ENCODE measurements at regions not wholly inside any gene's neighbourhood (a gene's known extent, or its start where the extent isn't known, plus 50 kb on each side); places are given as distances from the start of the nearest gene placed in this dataset.

DNA sequence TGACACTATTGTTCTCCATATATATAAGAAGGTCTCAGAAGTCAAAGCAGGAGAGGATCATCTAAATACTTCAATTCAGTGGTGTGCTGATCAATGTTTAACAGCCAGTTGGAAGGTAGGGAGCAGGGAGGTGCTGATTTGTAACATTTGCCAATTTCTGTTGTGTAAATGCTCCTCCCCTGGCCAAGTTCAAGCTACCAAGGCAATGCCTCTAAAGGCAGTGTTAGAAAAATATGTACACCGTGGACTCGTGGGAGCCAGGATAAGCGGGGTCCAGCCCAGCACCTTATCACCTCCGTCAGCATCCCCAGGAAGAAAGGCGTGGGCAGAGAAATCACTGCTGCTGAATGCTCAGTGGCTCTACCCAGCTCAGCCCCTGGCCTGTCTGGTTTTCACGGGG, 75.3 kb upstream of the COX10 start:
- no peak overlapping the region for H3K27ac ChIP-seq (ENCODE audit: low read length in 2 of 2)
- DNase-seq, result no peak
- no peak for ATAC-seq (ENCODE audit: low read depth)
- H4K20me1 ChIP-seq (ENCODE audit: control insufficient read depth, insufficient read depth, low read length, poor library complexity, severe bottlenecking), result no peaks in the 10 kb centered on the region
- H3K4me1 ChIP-seq (ENCODE audit: control insufficient read depth in 2 of 2, insufficient read depth in 2 of 2, low read length in 2 of 2), result no peaks in the 10 kb centered on the region
- ChIA-PET POLR2A (no interaction called here), CTCF (no interaction called here)
- no peak overlapping the region for H3K4me3 Mint-ChIP-seq
- H2AFZ ChIP-seq (ENCODE audit: insufficient read depth, low read depth, low read length, poor library complexity, severe bottlenecking), result no peak overlapping the region
- no peak overlapping the region for H3K4me2 ChIP-seq (replicated peaks; ENCODE audit: low read depth, low read length, poor library complexity, severe bottlenecking)
- no peaks in the 10 kb centered on the region for H3K79me2 ChIP-seq (ENCODE audit: control insufficient read depth, insufficient read depth, low read length)
- no peak overlapping the region for H3K4me3 ChIP-seq (ENCODE audit: control extremely low read depth in 1 of 5, extremely low read depth in 1 of 5, insufficient read depth in 1 of 5, low read depth in 2 of 5, low read length in 4 of 5)
- no peak overlapping the region for H3K9ac ChIP-seq (ENCODE audit: low read length)
- H3K27ac Mint-ChIP-seq, result no peak overlapping the region
- H3K36me3 ChIP-seq (replicated peaks in 1 of 2; ENCODE audit: control extremely low read depth in 1 of 2, control insufficient read depth in 1 of 2, extremely low read depth in 1 of 2, insufficient read depth in 2 of 2, low read length in 1 of 2), result no peaks in the 10 kb centered on the region
- H3K9me3 Mint-ChIP-seq (ENCODE audit: insufficient read depth), result no peaks in the 10 kb centered on the region
- no peaks in the 10 kb centered on the region for H3K27me3 Mint-ChIP-seq
- H3K9me3 ChIP-seq (ENCODE audit: control extremely low read depth in 1 of 3, control insufficient read depth in 2 of 3, insufficient read depth in 1 of 3, low read length in 2 of 3), result no peaks in the 10 kb centered on the region
- intact Hi-C loops (cut with micrococcal nuclease), result no loop called here
- WGBS (ENCODE audit: insufficient coverage), result 98% methylated on average over 5 of the region's 6 CpGs
- H3K27me3 ChIP-seq (replicated peaks in 1 of 4; ENCODE audit: control extremely low read depth in 1 of 4, control insufficient read depth in 3 of 4, insufficient read depth in 4 of 4, low read length in 3 of 4), result no peaks in the 10 kb centered on the region
- TF ChIP-seq, protein P1, sequence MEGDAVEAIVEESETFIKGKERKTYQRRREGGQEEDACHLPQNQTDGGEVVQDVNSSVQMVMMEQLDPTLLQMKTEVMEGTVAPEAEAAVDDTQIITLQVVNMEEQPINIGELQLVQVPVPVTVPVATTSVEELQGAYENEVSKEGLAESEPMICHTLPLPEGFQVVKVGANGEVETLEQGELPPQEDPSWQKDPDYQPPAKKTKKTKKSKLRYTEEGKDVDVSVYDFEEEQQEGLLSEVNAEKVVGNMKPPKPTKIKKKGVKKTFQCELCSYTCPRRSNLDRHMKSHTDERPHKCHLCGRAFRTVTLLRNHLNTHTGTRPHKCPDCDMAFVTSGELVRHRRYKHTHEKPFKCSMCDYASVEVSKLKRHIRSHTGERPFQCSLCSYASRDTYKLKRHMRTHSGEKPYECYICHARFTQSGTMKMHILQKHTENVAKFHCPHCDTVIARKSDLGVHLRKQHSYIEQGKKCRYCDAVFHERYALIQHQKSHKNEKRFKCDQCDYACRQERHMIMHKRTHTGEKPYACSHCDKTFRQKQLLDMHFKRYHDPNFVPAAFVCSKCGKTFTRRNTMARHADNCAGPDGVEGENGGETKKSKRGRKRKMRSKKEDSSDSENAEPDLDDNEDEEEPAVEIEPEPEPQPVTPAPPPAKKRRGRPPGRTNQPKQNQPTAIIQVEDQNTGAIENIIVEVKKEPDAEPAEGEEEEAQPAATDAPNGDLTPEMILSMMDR (IDR thresholded peaks at IDR 0.05), result no peak
- no peak for TF ChIP-seq EZH2 (IDR thresholded peaks at IDR 0.05; ENCODE audit: borderline replicate concordance, insufficient read depth, low read depth, low read length, poor library complexity, severe bottlenecking)
- H3K4me1 Mint-ChIP-seq, result peaks cover 5% of the 10 kb centered on the region

DNA sequence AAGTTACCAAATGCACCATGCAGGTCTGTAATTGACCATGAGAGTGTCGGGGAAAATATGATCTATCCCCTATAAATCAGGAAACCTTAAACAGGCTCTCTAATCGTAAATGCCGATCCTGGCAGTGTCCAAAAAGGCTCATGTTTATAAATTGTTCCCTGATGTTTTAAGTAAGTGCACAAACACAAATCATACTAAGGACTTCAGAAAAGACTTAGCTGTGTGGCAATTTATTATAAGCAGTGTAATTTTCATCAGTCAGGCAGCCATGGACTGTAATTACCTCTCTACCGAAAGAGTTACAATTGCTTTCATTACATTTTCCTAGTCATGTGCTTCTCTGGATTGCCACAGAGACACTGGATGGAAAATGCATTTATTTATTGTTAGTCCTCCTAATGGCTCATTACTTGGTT, 73.4 kb upstream of the COX10 start:
- peaks cover 4% of the 10 kb centered on the region for H3K9me3 Mint-ChIP-seq (ENCODE audit: insufficient read depth)
- intact Hi-C loops (cut with micrococcal nuclease), result no loop called here
- H3K4me2 ChIP-seq (replicated peaks; ENCODE audit: low read depth, low read length, poor library complexity, severe bottlenecking), result no peak overlapping the region
- WGBS (ENCODE audit: insufficient coverage), result no CpG with 5 or more reads among the region's 4 CpGs
- H3K36me3 ChIP-seq (replicated peaks in 1 of 2; ENCODE audit: control extremely low read depth in 1 of 2, control insufficient read depth in 1 of 2, extremely low read depth in 1 of 2, insufficient read depth in 2 of 2, low read length in 1 of 2), result no peaks in the 10 kb centered on the region
- H3K9ac ChIP-seq (ENCODE audit: low read length), result no peak overlapping the region
- no peaks in the 10 kb centered on the region for H3K4me1 ChIP-seq (ENCODE audit: control insufficient read depth in 2 of 2, insufficient read depth in 2 of 2, low read length in 2 of 2)
- ATAC-seq (ENCODE audit: low read depth), result no peak
- DNase-seq, result no peak
- no peak overlapping the region for H3K4me3 Mint-ChIP-seq
- ChIA-PET POLR2A (no interaction called here), CTCF (no interaction called here)
- peaks cover 5% of the 10 kb centered on the region for H3K4me1 Mint-ChIP-seq
- no peaks in the 10 kb centered on the region for H3K27me3 Mint-ChIP-seq
- H3K27ac ChIP-seq (ENCODE audit: low read length in 2 of 2), result no peak overlapping the region
- no peaks in the 10 kb centered on the region for H3K27me3 ChIP-seq (replicated peaks in 1 of 4; ENCODE audit: control extremely low read depth in 1 of 4, control insufficient read depth in 3 of 4, insufficient read depth in 4 of 4, low read length in 3 of 4)
- no peak overlapping the region for H3K27ac Mint-ChIP-seq
- H2AFZ ChIP-seq (ENCODE audit: insufficient read depth, low read depth, low read length, poor library complexity, severe bottlenecking), result no peak overlapping the region
- TF ChIP-seq EZH2 (IDR thresholded peaks at IDR 0.05; ENCODE audit: borderline replicate concordance, insufficient read depth, low read depth, low read length, poor library complexity, severe bottlenecking), result no peak
- TF ChIP-seq, protein P1 (IDR thresholded peaks at IDR 0.05), result no peak
- no peaks in the 10 kb centered on the region for H3K9me3 ChIP-seq (ENCODE audit: control extremely low read depth in 1 of 3, control insufficient read depth in 2 of 3, insufficient read depth in 1 of 3, low read length in 2 of 3)
- H4K20me1 ChIP-seq (ENCODE audit: control insufficient read depth, insufficient read depth, low read length, poor library complexity, severe bottlenecking), result no peaks in the 10 kb centered on the region
- no peak overlapping the region for H3K4me3 ChIP-seq (ENCODE audit: control extremely low read depth in 1 of 5, extremely low read depth in 1 of 5, insufficient read depth in 1 of 5, low read depth in 2 of 5, low read length in 4 of 5)
- no peaks in the 10 kb centered on the region for H3K79me2 ChIP-seq (ENCODE audit: control insufficient read depth, insufficient read depth, low read length)

Measured in B cell (primary cell).